ENCODE measurements at regions not wholly inside any gene's neighbourhood (a gene's known extent, or its start where the extent isn't known, plus 50 kb on each side); places are given as distances from the start of the nearest gene placed in this dataset.

DNA sequence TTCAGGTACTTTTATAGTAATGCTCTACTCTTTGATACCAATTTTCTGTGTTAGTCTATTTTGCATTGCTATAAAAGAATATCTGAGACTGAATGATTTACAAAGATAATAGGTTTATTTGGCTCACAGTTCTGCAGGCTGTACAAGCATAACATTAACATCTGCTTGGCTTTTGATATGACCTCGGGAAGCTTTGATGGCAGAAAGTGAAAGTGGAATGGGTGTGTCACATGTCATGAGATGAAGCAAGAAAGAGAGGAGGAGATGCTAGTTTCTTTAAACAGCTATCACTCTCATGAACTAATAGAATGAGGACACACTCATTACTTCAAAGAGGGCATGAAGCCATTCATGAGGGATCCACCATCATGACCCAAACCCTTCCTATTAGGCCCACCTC, 270.9 kb upstream of the IL12B start:
- no peak for DNase-seq (ENCODE audit: low spot score, unreplicated experiment)
- H3K36me3 Mint-ChIP-seq (ENCODE audit: insufficient read depth) = peaks cover 2% of the 10 kb centered on the region
- no peaks in the 10 kb centered on the region for H3K4me1 Mint-ChIP-seq (ENCODE audit: low read depth)
- H3K4me3 Mint-ChIP-seq (ENCODE audit: low read depth) = no peak overlapping the region
- no peak overlapping the region for H3K27ac Mint-ChIP-seq
- TF ChIP-seq, protein P1, sequence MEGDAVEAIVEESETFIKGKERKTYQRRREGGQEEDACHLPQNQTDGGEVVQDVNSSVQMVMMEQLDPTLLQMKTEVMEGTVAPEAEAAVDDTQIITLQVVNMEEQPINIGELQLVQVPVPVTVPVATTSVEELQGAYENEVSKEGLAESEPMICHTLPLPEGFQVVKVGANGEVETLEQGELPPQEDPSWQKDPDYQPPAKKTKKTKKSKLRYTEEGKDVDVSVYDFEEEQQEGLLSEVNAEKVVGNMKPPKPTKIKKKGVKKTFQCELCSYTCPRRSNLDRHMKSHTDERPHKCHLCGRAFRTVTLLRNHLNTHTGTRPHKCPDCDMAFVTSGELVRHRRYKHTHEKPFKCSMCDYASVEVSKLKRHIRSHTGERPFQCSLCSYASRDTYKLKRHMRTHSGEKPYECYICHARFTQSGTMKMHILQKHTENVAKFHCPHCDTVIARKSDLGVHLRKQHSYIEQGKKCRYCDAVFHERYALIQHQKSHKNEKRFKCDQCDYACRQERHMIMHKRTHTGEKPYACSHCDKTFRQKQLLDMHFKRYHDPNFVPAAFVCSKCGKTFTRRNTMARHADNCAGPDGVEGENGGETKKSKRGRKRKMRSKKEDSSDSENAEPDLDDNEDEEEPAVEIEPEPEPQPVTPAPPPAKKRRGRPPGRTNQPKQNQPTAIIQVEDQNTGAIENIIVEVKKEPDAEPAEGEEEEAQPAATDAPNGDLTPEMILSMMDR (IDR thresholded peaks at IDR 0.05; ENCODE audit: unreplicated experiment) = no peak
- H3K27me3 Mint-ChIP-seq = peaks cover 6% of the 10 kb centered on the region
- H3K9me3 Mint-ChIP-seq (ENCODE audit: low read depth) = peaks cover 19% of the 10 kb centered on the region

DNA sequence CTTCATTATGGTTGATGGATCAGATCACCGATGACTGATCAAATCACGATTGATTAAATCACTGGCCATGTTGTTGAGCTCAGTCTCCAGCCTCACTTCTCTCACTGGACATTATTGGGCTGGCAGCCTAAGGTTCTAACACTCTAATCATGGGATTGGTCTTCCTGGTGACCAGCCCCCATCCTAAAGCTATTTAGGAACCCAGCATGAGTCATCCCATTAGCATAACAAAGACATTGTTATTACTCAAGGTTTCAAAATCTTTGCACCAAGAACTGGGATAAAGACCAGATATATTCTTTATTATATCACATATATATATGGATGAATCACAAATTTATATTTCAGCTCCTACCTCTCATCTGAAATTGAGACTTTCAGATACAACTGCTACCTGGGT, 272.1 kb upstream of the IL12B start:
- peaks cover 15% of the 10 kb centered on the region for H3K9me3 Mint-ChIP-seq (ENCODE audit: low read depth)
- DNase-seq (ENCODE audit: low spot score, unreplicated experiment) = no peak

GRCh38 chr5:159605585-159605984, 275.3 kb upstream of the IL12B start:
- H3K36me3 Mint-ChIP-seq (ENCODE audit: insufficient read depth) = no peaks in the 10 kb centered on the region
- no peak overlapping the region for H3K27ac Mint-ChIP-seq
- DNase-seq (ENCODE audit: low spot score, unreplicated experiment) = no peak
- H3K4me3 Mint-ChIP-seq (ENCODE audit: low read depth) = no peak overlapping the region
- no peaks in the 10 kb centered on the region for H3K4me1 Mint-ChIP-seq (ENCODE audit: low read depth)
- peaks cover 14% of the 10 kb centered on the region for H3K9me3 Mint-ChIP-seq (ENCODE audit: low read depth)
- TF ChIP-seq, protein P1 (IDR thresholded peaks at IDR 0.05; ENCODE audit: unreplicated experiment) = no peak
- H3K27me3 Mint-ChIP-seq = no peaks in the 10 kb centered on the region

More for the DNA sequence above, 272.1 kb upstream of the IL12B start:
- Mint-ChIP-seq H3K36me3 (ENCODE audit: insufficient read depth) (no peaks in the 10 kb centered on the region), H3K27me3 (peaks cover 3% of the 10 kb centered on the region), H3K4me1 (ENCODE audit: low read depth) (no peaks in the 10 kb centered on the region), H3K27ac (no peak overlapping the region), H3K4me3 (ENCODE audit: low read depth) (no peak overlapping the region)
- TF ChIP-seq, protein P1 (IDR thresholded peaks at IDR 0.05; ENCODE audit: unreplicated experiment) = no peak

DNA sequence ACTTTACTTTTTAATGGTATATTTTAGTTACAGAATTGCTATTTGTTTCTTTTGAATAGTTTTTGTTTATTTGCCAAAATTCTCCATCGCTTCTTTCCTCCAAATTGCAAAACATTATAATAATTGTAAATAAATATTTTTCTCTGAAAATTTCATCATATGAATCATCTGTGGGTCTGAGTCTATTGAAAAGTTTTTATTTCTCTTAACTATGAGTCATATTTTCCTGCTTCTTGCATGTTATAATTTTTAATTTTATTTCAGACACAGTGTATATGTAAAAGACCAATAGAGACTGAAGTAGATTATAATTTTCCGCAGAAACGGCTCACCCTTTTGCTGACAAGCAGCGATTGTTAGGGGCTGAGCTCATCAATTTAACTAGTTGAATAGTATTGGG, 279.1 kb upstream of the IL12B start:
- Mint-ChIP-seq H3K9me3 (ENCODE audit: low read depth) (no peaks in the 10 kb centered on the region), H3K4me3 (ENCODE audit: low read depth) (no peak overlapping the region), H3K27me3 (no peaks in the 10 kb centered on the region), H3K27ac (no peak overlapping the region), H3K4me1 (ENCODE audit: low read depth) (no peaks in the 10 kb centered on the region), H3K36me3 (ENCODE audit: insufficient read depth) (no peaks in the 10 kb centered on the region)
- no peak for DNase-seq (ENCODE audit: low spot score, unreplicated experiment)
- TF ChIP-seq, protein P1 (IDR thresholded peaks at IDR 0.05; ENCODE audit: unreplicated experiment) = no peak

DNA sequence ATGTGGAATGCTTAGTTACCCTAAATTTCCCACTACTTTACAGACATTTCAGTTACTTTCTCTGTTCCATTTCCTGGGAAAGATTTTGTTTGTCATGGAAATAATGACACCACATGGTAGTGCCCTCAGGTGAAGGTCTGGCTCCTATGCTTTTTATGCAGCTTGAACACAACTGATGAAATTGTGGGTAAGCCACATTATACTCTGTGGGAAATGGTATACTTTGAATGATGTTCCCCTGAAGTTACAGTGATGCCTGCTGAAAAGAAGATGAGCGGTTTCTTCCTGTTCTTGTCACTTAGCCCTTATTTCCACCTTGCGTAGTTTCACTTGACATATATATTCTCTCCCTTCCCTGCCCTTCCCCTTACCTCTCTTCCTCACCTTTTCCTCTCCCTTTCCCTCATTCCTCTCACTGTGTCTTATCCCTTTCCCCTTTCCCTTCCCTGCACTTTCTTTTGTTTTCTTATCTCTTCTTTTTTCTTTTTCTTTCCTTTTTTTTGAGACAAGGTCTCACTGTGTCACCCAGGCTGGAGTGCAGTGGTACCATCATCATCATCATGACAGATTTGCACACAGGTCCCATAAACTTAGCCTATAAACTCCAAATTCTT, 280.8 kb upstream of the IL12B start:
- Mint-ChIP-seq H3K27me3 (no peaks in the 10 kb centered on the region), H3K4me1 (ENCODE audit: low read depth) (no peaks in the 10 kb centered on the region), H3K9me3 (ENCODE audit: low read depth) (no peaks in the 10 kb centered on the region), H3K4me3 (ENCODE audit: low read depth) (no peak overlapping the region), H3K27ac (no peak overlapping the region), H3K36me3 (ENCODE audit: insufficient read depth) (no peaks in the 10 kb centered on the region)
- no peak for DNase-seq (ENCODE audit: low spot score, unreplicated experiment)
- TF ChIP-seq, protein P1 (IDR thresholded peaks at IDR 0.05; ENCODE audit: unreplicated experiment) = no peak
